Esophagus (tissue), 2 donors: ENCODE measurements at regions not wholly inside any gene's neighbourhood (a gene's known extent, or its start where the extent isn't known, plus 50 kb on each side); places are given as distances from the start of the nearest gene placed in this dataset.

Experiments used
- H3K27ac ChIP-seq, 2 donors: one replicate each; pipeline ENCODE4 v1.5.1; 2013; ENCODE audit warnings: low read depth in 2 of 2, mild to moderate bottlenecking in 2 of 2, inconsistent platforms in 1 of 2, low read length in 1 of 2, moderate library complexity in 1 of 2
- H3K27me3 ChIP-seq, 2 donors: one replicate each; pipeline ENCODE4 v1.6.1; 2013; ENCODE audit warnings: low read length in 2 of 2, control low read depth in 1 of 2, mild to moderate bottlenecking in 1 of 2; ENCODE audit not compliant: insufficient read depth in 2 of 2, control insufficient read depth in 1 of 2
- H3K36me3 ChIP-seq, 2 donors: one replicate each; pipeline ENCODE4 v1.6.1; 2013; ENCODE audit warnings: low read length in 1 of 2; ENCODE audit not compliant: control insufficient read depth in 2 of 2, insufficient read depth in 2 of 2
- H3K4me1 ChIP-seq, 2 donors: one replicate each; pipeline ENCODE4 v1.6.1; 2013; ENCODE audit warnings: low read length in 1 of 2; ENCODE audit not compliant: control insufficient read depth in 2 of 2, insufficient read depth in 2 of 2
- H3K4me3 ChIP-seq, 2 donors: one replicate each; pipeline ENCODE4 v1.5.1; 2013; ENCODE audit warnings: low read length in 2 of 2, mild to moderate bottlenecking in 2 of 2, low read depth in 1 of 2, moderate library complexity in 1 of 2
- H3K9me3 ChIP-seq, 2 donors: one replicate each; pipeline ENCODE4 v1.6.1; 2013; ENCODE audit warnings: mild to moderate bottlenecking in 2 of 2, low read depth in 1 of 2, low read length in 1 of 2, moderate library complexity in 1 of 2; ENCODE audit not compliant: control insufficient read depth in 2 of 2, insufficient read depth in 1 of 2
- WGBS, 2 donors: extraction: QIAGEN DNeasy Blood & Tissue Kit; methylation state at CpG; one replicate each; pipeline ENCODE4 v1.1.7; 2013; 5-methylcytosine and 5-hydroxymethylcytosine counted together
- donor health status: healthy with polysubstance abuse.
- donor health status: Bipolar disorder and iron deficiency.

GRCh38 chr15:96217983-96218382 is 112.5 kb upstream of the NR2F2 start:
- no peaks in the 10 kb centered on the region for H3K36me3 ChIP-seq

GRCh38 chr15:96218623-96219455 is 111.7 kb upstream of the NR2F2 start:
- Histone ChIP-seq H3K4me3 (no peak overlapping the region), H3K4me1 (no peaks in the 10 kb centered on the region), H3K27me3 (no peaks in the 10 kb centered on the region), H3K27ac (no peak overlapping the region), H3K36me3 (no peaks in the 10 kb centered on the region), H3K9me3 (no peaks in the 10 kb centered on the region)
- whole genome bisulfite sequencing, 2 donors, result 52 to 56% methylated on average over 5 of the region's 5 CpGs

More at GRCh38 chr15:96217983-96218382, 112.5 kb upstream of the NR2F2 start:
- no peaks in the 10 kb centered on the region for H3K27me3 ChIP-seq
- H3K4me3 ChIP-seq, result no peak overlapping the region
- no peaks in the 10 kb centered on the region for H3K9me3 ChIP-seq
- H3K4me1 ChIP-seq, result no peaks in the 10 kb centered on the region
- no peak overlapping the region for H3K27ac ChIP-seq
- WGBS, 2 donors, result 82 to 98% methylated on average over 1 of the region's 1 CpG

- H3K4me1 ChIP-seq, result no peaks in the 10 kb centered on the region
- no peaks in the 10 kb centered on the region for H3K9me3 ChIP-seq
- H3K27me3 ChIP-seq, result no peaks in the 10 kb centered on the region
- no peak overlapping the region for H3K4me3 ChIP-seq
- H3K27ac ChIP-seq, result no peak overlapping the region
- H3K36me3 ChIP-seq, result no peaks in the 10 kb centered on the region
- 72 to 78% methylated on average over 3 of the region's 3 CpGs for WGBS, 2 donors
These were observed 110.8 kb upstream of the NR2F2 start for GRCh38 chr15:96219681-96220080.

GRCh38 chr15:96220657-96221056 is 109.8 kb upstream of the NR2F2 start:
- Histone ChIP-seq H3K4me3 (no peak overlapping the region), H3K9me3 (no peaks in the 10 kb centered on the region), H3K27me3 (no peaks in the 10 kb centered on the region), H3K27ac (no peak overlapping the region), H3K36me3 (no peaks in the 10 kb centered on the region), H3K4me1 (no peaks in the 10 kb centered on the region)
- WGBS, 2 donors, result 92 to 95% methylated on average over 3 of the region's 3 CpGs

- H3K36me3 ChIP-seq, result no peaks in the 10 kb centered on the region
- no peaks in the 10 kb centered on the region for H3K9me3 ChIP-seq
- WGBS, 2 donors, result 75 to 77% methylated on average over 10 of the region's 10 CpGs
- H3K27me3 ChIP-seq, result no peaks in the 10 kb centered on the region
- no peaks in the 10 kb centered on the region for H3K4me1 ChIP-seq
- H3K4me3 ChIP-seq, result no peak overlapping the region
- no peak overlapping the region for H3K27ac ChIP-seq
These were observed 107.5 kb upstream of the NR2F2 start for GRCh38 chr15:96222981-96223380.

GRCh38 chr15:96223939-96224338 is 106.6 kb upstream of the NR2F2 start:
- no peaks in the 10 kb centered on the region for H3K36me3 ChIP-seq
- H3K4me3 ChIP-seq, result no peak overlapping the region
- H3K9me3 ChIP-seq, result no peaks in the 10 kb centered on the region
- WGBS, 2 donors, result 74 to 79% methylated on average over 2 of the region's 2 CpGs
- H3K4me1 ChIP-seq, result no peaks in the 10 kb centered on the region
- no peak overlapping the region for H3K27ac ChIP-seq
- no peaks in the 10 kb centered on the region for H3K27me3 ChIP-seq

- no peaks in the 10 kb centered on the region for H3K4me1 ChIP-seq
- H3K36me3 ChIP-seq, result no peaks in the 10 kb centered on the region
- H3K4me3 ChIP-seq, result no peak overlapping the region
- no peaks in the 10 kb centered on the region for H3K27me3 ChIP-seq
- no peak overlapping the region for H3K27ac ChIP-seq
- no peaks in the 10 kb centered on the region for H3K9me3 ChIP-seq
- WGBS, 2 donors, result 48 to 50% methylated on average over 5 of the region's 5 CpGs
These were observed 104.7 kb upstream of the NR2F2 start for GRCh38 chr15:96225642-96226259.

- no peaks in the 10 kb centered on the region for H3K36me3 ChIP-seq
- no peaks in the 10 kb centered on the region for H3K4me1 ChIP-seq
- H3K27me3 ChIP-seq, result no peaks in the 10 kb centered on the region
- no peaks in the 10 kb centered on the region for H3K9me3 ChIP-seq
- no peak overlapping the region for H3K4me3 ChIP-seq
- no peak overlapping the region for H3K27ac ChIP-seq
- WGBS, 2 donors, result 50 to 61% methylated on average over 3 of the region's 3 CpGs
These were observed 99.8 kb upstream of the NR2F2 start for GRCh38 chr15:96230526-96231181.

GRCh38 chr15:96232335-96232734 is 98.2 kb upstream of the NR2F2 start:
- H3K27ac ChIP-seq, result no peak overlapping the region
- H3K4me3 ChIP-seq, result no peak overlapping the region
- H3K4me1 ChIP-seq, result no peaks in the 10 kb centered on the region
- H3K36me3 ChIP-seq, result no peaks in the 10 kb centered on the region
- H3K9me3 ChIP-seq, result no peaks in the 10 kb centered on the region
- 92 to 95% methylated on average over 3 of the region's 3 CpGs for WGBS, 2 donors
- H3K27me3 ChIP-seq, result no peaks in the 10 kb centered on the region
